H1 (cell line): ENCODE measurements at regions not wholly inside any gene's neighbourhood (a gene's known extent, or its start where the extent isn't known, plus 50 kb on each side); places are given as distances from the start of the nearest gene placed in this dataset.

Source experiments
- CHD1 ChIP-seq: IDR thresholded peaks from 2 replicates; pipeline ENCODE4 v1.6.1; 2012; ENCODE audit warnings: low read depth, low read length, improper control_type of control experiment
- CHD7 ChIP-seq: fragments of 300-600 bp; sonication (generic); IDR thresholded peaks from 2 replicates; pipeline ENCODE4 v1.7.1; 2012; ENCODE audit warnings: low read length, moderate library complexity, mild to moderate bottlenecking, inconsistent platforms; ENCODE audit not compliant: insufficient replicate concordance
- CTCF ChIP-seq, 3 experiments: IDR thresholded peaks; 1 replicate in 2 of 3; 2 replicates in 1 of 3; pipeline versions ENCODE4 v1.5.1 to v1.6.1; 2011; ENCODE audit warnings: low read length in 3 of 3, mild to moderate bottlenecking in 3 of 3, inconsistent platforms in 2 of 3, low read depth in 1 of 3, moderate library complexity in 1 of 3; ENCODE audit not compliant: insufficient read depth in 1 of 3; ENCODE audit errors: control extremely low read depth in 1 of 3
- EP300 ChIP-seq, 2 experiments: IDR thresholded peaks; 1 replicate in 1 of 2; 2 replicates in 1 of 2; pipeline ENCODE4 v1.6.1; 2011 to 2012; ENCODE audit warnings: low read depth in 2 of 2, low read length in 2 of 2, mild to moderate bottlenecking in 2 of 2, borderline replicate concordance in 1 of 2, inconsistent platforms in 1 of 2, moderate library complexity in 1 of 2
- GABPA ChIP-seq: IDR thresholded peaks from 2 replicates; pipeline ENCODE4 v1.6.1; 2011; ENCODE audit warnings: mild to moderate bottlenecking, low read length, moderate library complexity, borderline replicate concordance; ENCODE audit not compliant: insufficient read depth
- JUND ChIP-seq: IDR thresholded peaks from 2 replicates; pipeline ENCODE4 v1.6.1; 2011; ENCODE audit warnings: mild to moderate bottlenecking, improper control_type of control experiment, low read length
- POLR2A ChIP-seq, 2 experiments: IDR thresholded peaks; 1 replicate in 1 of 2; 2 replicates in 1 of 2; pipeline ENCODE4 v1.6.1; 2011; ENCODE audit warnings: low read depth in 2 of 2, low read length in 2 of 2, mild to moderate bottlenecking in 2 of 2; ENCODE audit errors: control extremely low read depth in 1 of 2
- POU5F1 ChIP-seq: IDR thresholded peaks from 2 replicates; pipeline ENCODE4 v1.6.1; 2011; ENCODE audit warnings: low read depth, mild to moderate bottlenecking, low read length, moderate library complexity
- TAF1 ChIP-seq: IDR thresholded peaks from 2 replicates; pipeline ENCODE4 v1.6.1; 2011; ENCODE audit warnings: mild to moderate bottlenecking, low read depth, low read length
- YY1 ChIP-seq: IDR thresholded peaks from 2 replicates; pipeline ENCODE4 v1.6.1; 2011; ENCODE audit warnings: low read depth, mild to moderate bottlenecking, low read length
- TF ChIP-seq, protein P1 (sequence below): IDR thresholded peaks from 2 replicates; pipeline ENCODE4 v1.6.1; 2011; ENCODE audit warnings: low read depth, mild to moderate bottlenecking, low read length; ENCODE audit not compliant: insufficient read depth

DNA sequence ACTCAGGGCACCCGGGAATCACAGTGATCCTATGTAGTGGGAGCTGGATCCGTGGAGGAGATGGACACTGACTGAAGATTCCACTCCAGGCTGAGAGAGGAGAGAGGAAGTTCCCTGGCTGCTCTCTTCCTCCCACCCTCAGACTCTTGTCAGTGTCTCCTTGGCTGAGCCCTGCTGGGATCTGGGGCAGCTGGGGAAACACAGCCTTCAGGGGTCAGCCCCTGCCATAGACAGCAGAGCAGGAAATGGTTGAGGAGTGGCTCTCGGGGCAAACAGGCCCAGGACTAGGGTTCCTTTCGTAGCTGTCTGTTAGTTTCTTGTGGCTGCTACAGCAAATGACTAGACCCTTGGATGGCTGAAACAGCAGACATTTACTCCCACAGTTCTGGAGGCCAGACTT is 174.4 kb upstream of the BMPER start:
- TF ChIP-seq CTCF (IDR thresholded peaks at IDR 0.05; ENCODE audit: control extremely low read depth in 1 of 3, insufficient read depth in 1 of 3, low read depth in 1 of 3, low read length in 3 of 3) = no peak
- no peak for TF ChIP-seq YY1
- no peak for TF ChIP-seq GABPA
- no peak for TF ChIP-seq EP300 (IDR thresholded peaks at IDR 0.05; ENCODE audit: borderline replicate concordance in 1 of 2, low read depth in 2 of 2, low read length in 2 of 2)
- TF ChIP-seq CHD7 = no peak
- TF ChIP-seq, protein P1, sequence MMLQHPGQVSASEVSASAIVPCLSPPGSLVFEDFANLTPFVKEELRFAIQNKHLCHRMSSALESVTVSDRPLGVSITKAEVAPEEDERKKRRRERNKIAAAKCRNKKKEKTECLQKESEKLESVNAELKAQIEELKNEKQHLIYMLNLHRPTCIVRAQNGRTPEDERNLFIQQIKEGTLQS = no peak
- TF ChIP-seq POLR2A (IDR thresholded peaks at IDR 0.05; ENCODE audit: control extremely low read depth in 1 of 2, low read depth in 2 of 2, low read length in 2 of 2) = no peak
- TF ChIP-seq POU5F1 = no peak
- TF ChIP-seq JUND = no peak
- TF ChIP-seq CHD1 = no peak
- TF ChIP-seq TAF1 = no peak
